Stomach (tissue), 4 donors: ENCODE measurements at regions not wholly inside any gene's neighbourhood (a gene's known extent, or its start where the extent isn't known, plus 50 kb on each side); places are given as distances from the start of the nearest gene placed in this dataset.

ENCODE experiments used
- POLR2A ChIP-seq, 4 donors: fragments of 450-650 bp; IDR thresholded peaks; one replicate each; pipeline ENCODE4 v1.6.1; 2016; ENCODE audit warnings: antibody characterized with exemption in 4 of 4, control low read depth in 2 of 4, mild to moderate bottlenecking in 1 of 4, moderate library complexity in 1 of 4
- POLR2AphosphoS5 ChIP-seq, 3 donors: sonication (generic); formaldehyde crosslinking; IDR thresholded peaks; one replicate each; pipeline ENCODE4 v1.6.1; 2016; ENCODE audit warnings: antibody characterized with exemption in 3 of 3
- TF ChIP-seq, protein P1 (sequence below), 7 experiments: fragments of 450-650 bp in 4 of 7; fragments of 200-600 bp in 3 of 7; sonication (generic) in 3 of 7; IDR thresholded peaks; one replicate each; pipeline ENCODE4 v1.5.1; 2016 to 2019; ENCODE audit warnings: antibody characterized with exemption in 7 of 7, control low read depth in 2 of 7, mild to moderate bottlenecking in 1 of 7

- TF ChIP-seq, protein P1, sequence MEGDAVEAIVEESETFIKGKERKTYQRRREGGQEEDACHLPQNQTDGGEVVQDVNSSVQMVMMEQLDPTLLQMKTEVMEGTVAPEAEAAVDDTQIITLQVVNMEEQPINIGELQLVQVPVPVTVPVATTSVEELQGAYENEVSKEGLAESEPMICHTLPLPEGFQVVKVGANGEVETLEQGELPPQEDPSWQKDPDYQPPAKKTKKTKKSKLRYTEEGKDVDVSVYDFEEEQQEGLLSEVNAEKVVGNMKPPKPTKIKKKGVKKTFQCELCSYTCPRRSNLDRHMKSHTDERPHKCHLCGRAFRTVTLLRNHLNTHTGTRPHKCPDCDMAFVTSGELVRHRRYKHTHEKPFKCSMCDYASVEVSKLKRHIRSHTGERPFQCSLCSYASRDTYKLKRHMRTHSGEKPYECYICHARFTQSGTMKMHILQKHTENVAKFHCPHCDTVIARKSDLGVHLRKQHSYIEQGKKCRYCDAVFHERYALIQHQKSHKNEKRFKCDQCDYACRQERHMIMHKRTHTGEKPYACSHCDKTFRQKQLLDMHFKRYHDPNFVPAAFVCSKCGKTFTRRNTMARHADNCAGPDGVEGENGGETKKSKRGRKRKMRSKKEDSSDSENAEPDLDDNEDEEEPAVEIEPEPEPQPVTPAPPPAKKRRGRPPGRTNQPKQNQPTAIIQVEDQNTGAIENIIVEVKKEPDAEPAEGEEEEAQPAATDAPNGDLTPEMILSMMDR (IDR thresholded peaks at IDR 0.05) = no peak
- TF ChIP-seq POLR2AphosphoS5 (IDR thresholded peaks at IDR 0.05) = no peak
- no peak for TF ChIP-seq POLR2A (IDR thresholded peaks at IDR 0.05)
Observed at GRCh38 chr12:94872971-94873733, 130.3 kb downstream of the NDUFA12 start.
